OCI-LY7 (cell line): ENCODE measurements at regions not wholly inside any gene's neighbourhood (a gene's known extent, or its start where the extent isn't known, plus 50 kb on each side); places are given as distances from the start of the nearest gene placed in this dataset.

Source experiments
- EZH2phosphoT487 ChIP-seq: fragments of 200-600 bp; sonication (generic); IDR thresholded peaks from 2 replicates; pipeline ENCODE4 v1.6.1; 2018; ENCODE audit warnings: low read depth, borderline replicate concordance, mild to moderate bottlenecking, mixed run types, antibody characterized with exemption, low read length, moderate library complexity, mixed read lengths
- TF ChIP-seq, protein P1 (sequence below): fragments of 200-600 bp; sonication (generic); conservative IDR thresholded peaks from 2 replicates; pipeline ENCODE4 v1.5.1; 2014; ENCODE audit warnings: mild to moderate bottlenecking, antibody characterized with exemption, low read length, moderate library complexity, mixed read lengths

DNA sequence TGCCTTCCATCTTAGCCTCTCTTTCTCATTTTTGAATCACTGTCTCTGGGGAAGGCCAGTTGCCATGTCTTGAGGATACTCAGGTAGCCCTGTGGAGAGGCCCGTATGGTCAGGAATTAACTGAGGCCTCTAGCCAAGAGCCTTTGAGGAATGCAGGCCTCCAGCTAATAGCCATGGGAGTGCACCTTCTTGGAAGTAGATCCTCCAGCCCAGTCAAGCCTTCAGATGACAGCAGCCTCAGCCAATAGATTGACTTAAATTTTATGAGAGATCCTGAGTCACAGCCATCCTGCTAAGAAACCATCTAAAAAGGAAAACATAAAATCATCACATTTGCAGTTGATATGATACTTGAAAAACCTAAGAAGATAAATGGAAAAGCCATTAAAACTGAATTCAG is 112.5 kb upstream of the BNIP2 start:
- TF ChIP-seq, protein P1, sequence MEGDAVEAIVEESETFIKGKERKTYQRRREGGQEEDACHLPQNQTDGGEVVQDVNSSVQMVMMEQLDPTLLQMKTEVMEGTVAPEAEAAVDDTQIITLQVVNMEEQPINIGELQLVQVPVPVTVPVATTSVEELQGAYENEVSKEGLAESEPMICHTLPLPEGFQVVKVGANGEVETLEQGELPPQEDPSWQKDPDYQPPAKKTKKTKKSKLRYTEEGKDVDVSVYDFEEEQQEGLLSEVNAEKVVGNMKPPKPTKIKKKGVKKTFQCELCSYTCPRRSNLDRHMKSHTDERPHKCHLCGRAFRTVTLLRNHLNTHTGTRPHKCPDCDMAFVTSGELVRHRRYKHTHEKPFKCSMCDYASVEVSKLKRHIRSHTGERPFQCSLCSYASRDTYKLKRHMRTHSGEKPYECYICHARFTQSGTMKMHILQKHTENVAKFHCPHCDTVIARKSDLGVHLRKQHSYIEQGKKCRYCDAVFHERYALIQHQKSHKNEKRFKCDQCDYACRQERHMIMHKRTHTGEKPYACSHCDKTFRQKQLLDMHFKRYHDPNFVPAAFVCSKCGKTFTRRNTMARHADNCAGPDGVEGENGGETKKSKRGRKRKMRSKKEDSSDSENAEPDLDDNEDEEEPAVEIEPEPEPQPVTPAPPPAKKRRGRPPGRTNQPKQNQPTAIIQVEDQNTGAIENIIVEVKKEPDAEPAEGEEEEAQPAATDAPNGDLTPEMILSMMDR: no peak
- TF ChIP-seq EZH2phosphoT487: no peak
